ENCODE measurements at regions not wholly inside any gene's neighbourhood (a gene's known extent, or its start where the extent isn't known, plus 50 kb on each side); places are given as distances from the start of the nearest gene placed in this dataset.

DNA sequence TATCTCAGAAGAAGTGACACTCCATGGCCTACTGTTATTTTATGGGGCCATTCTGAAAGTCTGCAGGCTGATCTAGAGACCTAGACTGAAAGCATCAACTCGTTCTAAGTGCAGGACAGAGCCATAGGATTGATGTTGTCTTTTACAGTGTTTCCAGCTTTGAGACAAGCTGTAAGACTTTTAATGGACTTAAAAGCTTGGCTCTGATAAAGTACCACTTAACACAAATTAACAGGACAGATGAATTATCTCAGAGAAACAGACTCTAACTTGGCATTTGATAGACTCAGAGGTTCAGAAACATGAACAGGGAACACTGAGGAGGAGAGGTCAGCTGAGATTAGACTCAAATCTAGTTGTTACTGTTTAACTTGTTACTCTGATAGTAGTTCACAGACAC is 203.2 kb downstream of the TLR4 start:
- Histone ChIP-seq H3K4me2 (ENCODE audit: insufficient read depth, low read length) (no peak overlapping the region), H3K4me3 (ENCODE audit: insufficient read depth, low read length) (no peak overlapping the region), H3K36me3 (ENCODE audit: insufficient read depth, low read length) (no peaks in the 10 kb centered on the region), H3K9me3 (ENCODE audit: low read depth, low read length) (no peaks in the 10 kb centered on the region), H3K79me2 (ENCODE audit: insufficient read depth, low read length) (no peaks in the 10 kb centered on the region), H2AFZ (ENCODE audit: low read length) (no peak overlapping the region), H4K20me1 (ENCODE audit: insufficient read depth, low read length) (no peaks in the 10 kb centered on the region), H3K27me3 (ENCODE audit: insufficient read depth, low read length) (no peaks in the 10 kb centered on the region), H3K4me1 (ENCODE audit: insufficient read depth, low read length) (no peaks in the 10 kb centered on the region), H3K27ac (ENCODE audit: low read depth, low read length) (no peak overlapping the region)
- no peak for DNase-seq (ENCODE audit: insufficient read length, low spot score, missing footprints)
- TF ChIP-seq, protein P1, sequence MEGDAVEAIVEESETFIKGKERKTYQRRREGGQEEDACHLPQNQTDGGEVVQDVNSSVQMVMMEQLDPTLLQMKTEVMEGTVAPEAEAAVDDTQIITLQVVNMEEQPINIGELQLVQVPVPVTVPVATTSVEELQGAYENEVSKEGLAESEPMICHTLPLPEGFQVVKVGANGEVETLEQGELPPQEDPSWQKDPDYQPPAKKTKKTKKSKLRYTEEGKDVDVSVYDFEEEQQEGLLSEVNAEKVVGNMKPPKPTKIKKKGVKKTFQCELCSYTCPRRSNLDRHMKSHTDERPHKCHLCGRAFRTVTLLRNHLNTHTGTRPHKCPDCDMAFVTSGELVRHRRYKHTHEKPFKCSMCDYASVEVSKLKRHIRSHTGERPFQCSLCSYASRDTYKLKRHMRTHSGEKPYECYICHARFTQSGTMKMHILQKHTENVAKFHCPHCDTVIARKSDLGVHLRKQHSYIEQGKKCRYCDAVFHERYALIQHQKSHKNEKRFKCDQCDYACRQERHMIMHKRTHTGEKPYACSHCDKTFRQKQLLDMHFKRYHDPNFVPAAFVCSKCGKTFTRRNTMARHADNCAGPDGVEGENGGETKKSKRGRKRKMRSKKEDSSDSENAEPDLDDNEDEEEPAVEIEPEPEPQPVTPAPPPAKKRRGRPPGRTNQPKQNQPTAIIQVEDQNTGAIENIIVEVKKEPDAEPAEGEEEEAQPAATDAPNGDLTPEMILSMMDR (IDR thresholded peaks at IDR 0.05; ENCODE audit: extremely low read depth, low read depth, low read length), result no peak

DNA sequence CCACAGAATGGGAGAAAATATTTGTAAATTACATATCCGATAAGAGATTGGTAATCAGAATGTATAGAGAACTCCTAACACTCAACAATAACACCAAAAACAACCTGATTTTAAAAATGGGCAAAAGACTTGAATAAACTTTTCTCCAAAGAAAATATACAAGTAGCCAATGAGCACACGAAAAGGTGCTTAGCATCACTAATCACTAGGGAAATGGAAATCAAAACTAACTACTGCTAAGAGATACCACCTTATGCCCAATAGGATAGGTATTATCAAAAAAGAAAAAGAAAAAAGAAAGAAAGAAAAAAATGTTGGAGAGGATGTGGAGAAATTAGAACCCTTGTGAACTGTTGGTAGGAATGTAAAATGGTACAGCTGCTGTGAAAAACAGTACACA is 212.1 kb downstream of the TLR4 start:
- Histone ChIP-seq H3K4me2 (ENCODE audit: insufficient read depth, low read length) (no peak overlapping the region), H2AFZ (ENCODE audit: low read length) (no peak overlapping the region), H3K4me1 (ENCODE audit: insufficient read depth, low read length) (no peaks in the 10 kb centered on the region), H3K27me3 (ENCODE audit: insufficient read depth, low read length) (no peaks in the 10 kb centered on the region), H3K79me2 (ENCODE audit: insufficient read depth, low read length) (no peaks in the 10 kb centered on the region), H3K9me3 (ENCODE audit: low read depth, low read length) (no peaks in the 10 kb centered on the region), H3K27ac (ENCODE audit: low read depth, low read length) (no peak overlapping the region), H4K20me1 (ENCODE audit: insufficient read depth, low read length) (no peaks in the 10 kb centered on the region), H3K36me3 (ENCODE audit: insufficient read depth, low read length) (no peaks in the 10 kb centered on the region), H3K4me3 (ENCODE audit: insufficient read depth, low read length) (no peak overlapping the region)
- no peak for DNase-seq (ENCODE audit: insufficient read length, low spot score, missing footprints)
- TF ChIP-seq, protein P1 (IDR thresholded peaks at IDR 0.05; ENCODE audit: extremely low read depth, low read depth, low read length), result no peak

DNA sequence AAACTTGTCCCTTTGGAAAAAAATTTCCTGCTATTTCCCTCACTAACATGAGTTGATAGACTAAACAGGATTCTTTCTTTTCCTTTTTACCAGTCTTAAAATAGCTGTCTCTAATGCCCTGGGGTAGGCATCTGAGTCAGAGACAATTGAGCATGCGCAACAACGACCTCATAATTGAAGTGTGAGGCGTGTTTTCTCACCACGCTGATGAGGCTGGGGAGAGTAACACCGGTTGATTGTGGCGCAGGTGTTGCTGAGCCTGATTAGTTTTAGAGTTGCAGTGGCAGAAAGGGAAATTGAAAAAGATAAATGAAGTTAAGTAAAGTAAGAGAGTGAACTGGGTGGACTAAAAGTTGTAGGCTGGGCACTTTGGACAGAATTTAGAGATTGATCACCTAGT is 213.7 kb downstream of the TLR4 start:
- Histone ChIP-seq H3K27ac (ENCODE audit: low read depth, low read length) (no peak overlapping the region), H3K4me1 (ENCODE audit: insufficient read depth, low read length) (no peaks in the 10 kb centered on the region), H2AFZ (ENCODE audit: low read length) (no peak overlapping the region), H3K79me2 (ENCODE audit: insufficient read depth, low read length) (no peaks in the 10 kb centered on the region), H3K4me2 (ENCODE audit: insufficient read depth, low read length) (no peak overlapping the region), H3K4me3 (ENCODE audit: insufficient read depth, low read length) (no peak overlapping the region), H3K36me3 (ENCODE audit: insufficient read depth, low read length) (no peaks in the 10 kb centered on the region), H3K9me3 (ENCODE audit: low read depth, low read length) (no peaks in the 10 kb centered on the region), H4K20me1 (ENCODE audit: insufficient read depth, low read length) (no peaks in the 10 kb centered on the region), H3K27me3 (ENCODE audit: insufficient read depth, low read length) (no peaks in the 10 kb centered on the region)
- TF ChIP-seq, protein P1 (IDR thresholded peaks at IDR 0.05; ENCODE audit: extremely low read depth, low read depth, low read length), result no peak
- no peak for DNase-seq (ENCODE audit: insufficient read length, low spot score, missing footprints)

DNA sequence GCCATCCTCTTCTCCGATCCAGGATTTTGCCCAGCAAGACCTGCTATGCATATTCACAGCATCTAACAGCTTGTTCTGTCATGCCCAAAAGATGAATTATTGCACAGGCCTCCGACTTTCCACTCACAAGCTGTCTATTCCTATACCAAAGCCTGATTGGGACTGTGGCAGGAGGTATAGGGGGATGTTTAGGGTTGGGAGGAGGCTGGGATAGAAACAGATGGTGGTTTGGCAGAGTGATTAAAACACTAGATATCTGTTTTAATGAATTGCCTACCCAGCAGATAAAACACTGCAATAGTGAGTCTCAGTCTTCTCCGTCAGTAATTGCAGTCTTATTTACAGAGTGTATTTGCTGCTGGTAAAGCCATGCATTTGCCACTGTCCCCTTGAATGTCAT is 215.3 kb downstream of the TLR4 start:
- no peaks in the 10 kb centered on the region for H3K79me2 ChIP-seq (ENCODE audit: insufficient read depth, low read length)
- TF ChIP-seq, protein P1 (IDR thresholded peaks at IDR 0.05; ENCODE audit: extremely low read depth, low read depth, low read length), result no peak
- H3K4me2 ChIP-seq (ENCODE audit: insufficient read depth, low read length), result no peak overlapping the region
- H2AFZ ChIP-seq (ENCODE audit: low read length), result no peak overlapping the region
- no peaks in the 10 kb centered on the region for H4K20me1 ChIP-seq (ENCODE audit: insufficient read depth, low read length)
- no peaks in the 10 kb centered on the region for H3K9me3 ChIP-seq (ENCODE audit: low read depth, low read length)
- no peak overlapping the region for H3K27ac ChIP-seq (ENCODE audit: low read depth, low read length)
- H3K4me3 ChIP-seq (ENCODE audit: insufficient read depth, low read length), result no peak overlapping the region
- no peaks in the 10 kb centered on the region for H3K27me3 ChIP-seq (ENCODE audit: insufficient read depth, low read length)
- no peak for DNase-seq (ENCODE audit: insufficient read length, low spot score, missing footprints)
- no peaks in the 10 kb centered on the region for H3K4me1 ChIP-seq (ENCODE audit: insufficient read depth, low read length)
- H3K36me3 ChIP-seq (ENCODE audit: insufficient read depth, low read length), result no peaks in the 10 kb centered on the region
